ENCODE measurements at regions not wholly inside any gene's neighbourhood (a gene's known extent, or its start where the extent isn't known, plus 50 kb on each side); places are given as distances from the start of the nearest gene placed in this dataset.
"Not testable (repeated sequence)": the region's sequence is repeated elsewhere in the genome, so short reads cannot be mapped to it uniquely, and the experiment has no call there.

- H3K79me2 ChIP-seq (ENCODE audit: low read depth), result no peaks in the 10 kb centered on the region
- H3K4me1 ChIP-seq (replicated peaks; ENCODE audit: insufficient read depth), result no peaks in the 10 kb centered on the region
- H3K27me3 ChIP-seq (ENCODE audit: insufficient read depth, low read depth), result no peaks in the 10 kb centered on the region; the same call in 1 of the 2 replicates
- CTCF ChIA-PET, result no interaction called here
- H3K36me3 ChIP-seq (ENCODE audit: low read depth), result no peaks in the 10 kb centered on the region
- no peak overlapping the region for H3K4me2 ChIP-seq
- H4K20me1 ChIP-seq (ENCODE audit: insufficient read depth), result no peaks in the 10 kb centered on the region
- H3K9me3 ChIP-seq (ENCODE audit: insufficient read depth, low read depth), result peaks cover 12% of the 10 kb centered on the region
- no peaks in the 10 kb centered on the region for H3F3A ChIP-seq (ENCODE audit: insufficient read depth, low read depth)
- intact Hi-C loops (cut with micrococcal nuclease; ENCODE audit: unreplicated experiment), result no loop called here
- TF ChIP-seq CTCF (conservative IDR thresholded peaks at IDR 0.05) (no peak), EZH2 (IDR thresholded peaks at IDR 0.05; ENCODE audit: low read depth) (no peak)
- BruUV-seq (replicated peaks), result no TSS peak
- no peak overlapping the region for H3K4me3 ChIP-seq
- H2AFZ ChIP-seq, result no peak overlapping the region
- no peak for DNase-seq
- POLR2A ChIA-PET (ENCODE audit: unreplicated experiment), result no interaction called here
- H3K27ac ChIP-seq, result no peak overlapping the region
- no peaks in the 10 kb centered on the region for H3K9me2 ChIP-seq (ENCODE audit: insufficient read depth)
Observed at GRCh38 chrX:118239178-118239870, 106.6 kb upstream of the WDR44 start.

- H4K20me1 ChIP-seq (ENCODE audit: insufficient read depth), result no peaks in the 10 kb centered on the region
- no peaks in the 10 kb centered on the region for H3K36me3 ChIP-seq (ENCODE audit: low read depth)
- no peaks in the 10 kb centered on the region; the same call in 1 of the 2 replicates for H3K27me3 ChIP-seq (ENCODE audit: insufficient read depth, low read depth)
- no peaks in the 10 kb centered on the region for H3K9me2 ChIP-seq (ENCODE audit: insufficient read depth)
- TF ChIP-seq CTCF (conservative IDR thresholded peaks at IDR 0.05) (no peak), EZH2 (IDR thresholded peaks at IDR 0.05; ENCODE audit: low read depth) (no peak)
- no peaks in the 10 kb centered on the region for H3K79me2 ChIP-seq (ENCODE audit: low read depth)
- no peaks in the 10 kb centered on the region for H3F3A ChIP-seq (ENCODE audit: insufficient read depth, low read depth)
- ChIA-PET POLR2A (ENCODE audit: unreplicated experiment) (no interaction called here), CTCF (no interaction called here)
- no peak overlapping the region for H3K4me3 ChIP-seq
- no peak overlapping the region for H2AFZ ChIP-seq
- BruUV-seq (replicated peaks), result no TSS peak
- peaks cover 12% of the 10 kb centered on the region; the same call in 1 of the 2 replicates for H3K9me3 ChIP-seq (ENCODE audit: insufficient read depth, low read depth)
- no peak overlapping the region for H3K4me2 ChIP-seq
- DNase-seq, result no peak
- H3K4me1 ChIP-seq (replicated peaks; ENCODE audit: insufficient read depth), result no peaks in the 10 kb centered on the region
- H3K27ac ChIP-seq, result no peak overlapping the region
- intact Hi-C loops (cut with micrococcal nuclease; ENCODE audit: unreplicated experiment), result no loop called here
Observed at GRCh38 chrX:118239913-118240698, 105.8 kb upstream of the WDR44 start.

GRCh38 chrX:118246961-118247360 lies 98.9 kb upstream of the WDR44 start:
- H3K27me3 ChIP-seq (ENCODE audit: insufficient read depth, low read depth); H3K36me3 ChIP-seq (ENCODE audit: low read depth); H3K27ac ChIP-seq; H3K4me3 ChIP-seq; CTCF ChIA-PET; H3K79me2 ChIP-seq (ENCODE audit: low read depth); H3K9me2 ChIP-seq (ENCODE audit: insufficient read depth); H2AFZ ChIP-seq; POLR2A ChIA-PET (ENCODE audit: unreplicated experiment); H3K4me1 ChIP-seq (replicated peaks; ENCODE audit: insufficient read depth); DNase-seq; H3K4me2 ChIP-seq; H3F3A ChIP-seq (ENCODE audit: insufficient read depth, low read depth); H4K20me1 ChIP-seq (ENCODE audit: insufficient read depth); BruUV-seq (replicated peaks); intact Hi-C loops (cut with micrococcal nuclease; ENCODE audit: unreplicated experiment); H3K9me3 ChIP-seq (ENCODE audit: insufficient read depth, low read depth): not testable (repeated sequence)

Data from PC-9 (cell line).